ENCODE measurements at regions not wholly inside any gene's neighbourhood (a gene's known extent, or its start where the extent isn't known, plus 50 kb on each side); places are given as distances from the start of the nearest gene placed in this dataset.

DNA sequence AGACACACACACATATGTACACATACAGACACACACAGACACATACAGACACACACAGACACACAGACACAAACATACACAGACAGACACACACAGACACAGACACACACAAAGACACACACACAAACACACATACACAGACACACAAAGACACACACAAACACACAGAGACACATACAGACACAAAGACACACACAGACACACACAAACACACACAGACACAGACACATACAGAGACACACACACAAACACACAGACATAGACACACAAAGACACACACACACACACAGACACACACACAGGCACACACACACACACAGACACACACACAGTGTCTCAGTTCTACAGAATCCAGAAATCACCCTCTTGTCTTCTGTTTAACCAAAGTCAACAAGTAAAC is 280.7 kb downstream of the ASMT start:
- no peak overlapping the region for H3K4me3 ChIP-seq (ENCODE audit: low read depth, low read length, poor library complexity, severe bottlenecking)
- no peak overlapping the region for H3K27ac ChIP-seq (ENCODE audit: low read depth, low read length, poor library complexity, severe bottlenecking)
- H3K27me3 ChIP-seq (replicated peaks; ENCODE audit: insufficient read depth, low read depth, low read length, poor library complexity): no peaks in the 10 kb centered on the region
- no peaks in the 10 kb centered on the region for H3K9me3 ChIP-seq (ENCODE audit: low read depth, low read length, poor library complexity, severe bottlenecking)
- ChIA-PET POLR2A (ENCODE audit: low non-redundant PET) (no interaction called here), CTCF (no interaction called here)
- intact Hi-C loops (cut with micrococcal nuclease; ENCODE audit: unreplicated experiment): no loop called here
- no peak for DNase-seq (ENCODE audit: low spot score)
- BruUV-seq (replicated peaks): no TSS peak
- H3K36me3 ChIP-seq (ENCODE audit: insufficient read depth, low read length, poor library complexity, severe bottlenecking): no peaks in the 10 kb centered on the region
- no peaks in the 10 kb centered on the region for H3K4me1 ChIP-seq (ENCODE audit: insufficient read depth, low read length, poor library complexity, severe bottlenecking)
- no peak for TF ChIP-seq EZH2 (IDR thresholded peaks at IDR 0.05; ENCODE audit: borderline replicate concordance, low read depth, low read length, poor library complexity, severe bottlenecking)
- TF ChIP-seq, protein P1, sequence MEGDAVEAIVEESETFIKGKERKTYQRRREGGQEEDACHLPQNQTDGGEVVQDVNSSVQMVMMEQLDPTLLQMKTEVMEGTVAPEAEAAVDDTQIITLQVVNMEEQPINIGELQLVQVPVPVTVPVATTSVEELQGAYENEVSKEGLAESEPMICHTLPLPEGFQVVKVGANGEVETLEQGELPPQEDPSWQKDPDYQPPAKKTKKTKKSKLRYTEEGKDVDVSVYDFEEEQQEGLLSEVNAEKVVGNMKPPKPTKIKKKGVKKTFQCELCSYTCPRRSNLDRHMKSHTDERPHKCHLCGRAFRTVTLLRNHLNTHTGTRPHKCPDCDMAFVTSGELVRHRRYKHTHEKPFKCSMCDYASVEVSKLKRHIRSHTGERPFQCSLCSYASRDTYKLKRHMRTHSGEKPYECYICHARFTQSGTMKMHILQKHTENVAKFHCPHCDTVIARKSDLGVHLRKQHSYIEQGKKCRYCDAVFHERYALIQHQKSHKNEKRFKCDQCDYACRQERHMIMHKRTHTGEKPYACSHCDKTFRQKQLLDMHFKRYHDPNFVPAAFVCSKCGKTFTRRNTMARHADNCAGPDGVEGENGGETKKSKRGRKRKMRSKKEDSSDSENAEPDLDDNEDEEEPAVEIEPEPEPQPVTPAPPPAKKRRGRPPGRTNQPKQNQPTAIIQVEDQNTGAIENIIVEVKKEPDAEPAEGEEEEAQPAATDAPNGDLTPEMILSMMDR (conservative IDR thresholded peaks at IDR 0.05; ENCODE audit: low read depth, low read length): no peak

DNA sequence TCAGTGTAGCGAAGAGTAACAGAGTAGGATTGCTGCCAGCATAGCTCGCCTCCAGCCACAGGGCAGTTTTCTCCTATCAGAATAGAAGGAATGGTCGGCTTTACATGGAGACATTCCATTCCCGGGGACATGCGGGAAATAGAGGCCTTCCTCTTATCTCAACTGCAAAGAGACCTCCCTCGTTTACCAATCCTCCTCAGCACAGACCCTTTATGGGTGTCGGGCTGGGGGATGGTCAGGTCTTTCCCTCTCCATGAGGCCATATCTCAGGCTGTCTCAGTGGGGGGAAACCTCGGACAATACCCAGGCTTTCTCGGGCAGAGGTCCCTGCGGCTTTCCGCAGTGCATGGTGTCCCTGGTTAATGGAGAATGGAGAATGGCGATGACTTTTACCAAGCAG is 285.0 kb downstream of the ASMT start:
- intact Hi-C loops (cut with micrococcal nuclease; ENCODE audit: unreplicated experiment): no loop called here
- CTCF ChIA-PET: no interaction called here
- no peak for TF ChIP-seq EZH2 (IDR thresholded peaks at IDR 0.05; ENCODE audit: borderline replicate concordance, low read depth, low read length, poor library complexity, severe bottlenecking)
- TF ChIP-seq, protein P1 (conservative IDR thresholded peaks at IDR 0.05; ENCODE audit: low read depth, low read length): no peak
- Histone ChIP-seq H3K27me3 (replicated peaks; ENCODE audit: insufficient read depth, low read depth, low read length, poor library complexity) (peaks cover 5% of the 10 kb centered on the region), H3K4me3 (ENCODE audit: low read depth, low read length, poor library complexity, severe bottlenecking) (no peak overlapping the region), H3K9me3 (ENCODE audit: low read depth, low read length, poor library complexity, severe bottlenecking) (no peaks in the 10 kb centered on the region), H3K27ac (ENCODE audit: low read depth, low read length, poor library complexity, severe bottlenecking) (no peak overlapping the region), H3K4me1 (ENCODE audit: insufficient read depth, low read length, poor library complexity, severe bottlenecking) (no peaks in the 10 kb centered on the region), H3K36me3 (ENCODE audit: insufficient read depth, low read length, poor library complexity, severe bottlenecking) (no peaks in the 10 kb centered on the region)
- POLR2A ChIA-PET (ENCODE audit: low non-redundant PET): no interaction called here
- BruUV-seq (replicated peaks): no TSS peak
- no peak for DNase-seq (ENCODE audit: low spot score)

DNA sequence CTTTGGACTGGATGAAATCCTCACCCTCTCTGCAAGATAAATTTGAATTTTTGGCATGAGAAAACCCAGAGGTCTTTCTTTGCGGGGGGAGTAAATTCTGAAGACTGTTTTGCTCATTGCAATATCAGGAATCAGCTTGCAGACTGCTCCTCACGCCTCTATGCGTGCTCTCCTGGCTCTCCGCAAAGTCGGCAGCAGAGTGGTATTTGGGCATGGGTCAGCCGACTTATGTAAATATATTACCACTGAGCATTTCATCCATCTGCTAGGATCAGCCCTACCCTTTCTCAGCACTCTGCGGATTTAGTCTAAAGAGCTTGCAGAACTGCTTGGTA is 288.0 kb downstream of the ASMT start:
- intact Hi-C loops (cut with micrococcal nuclease; ENCODE audit: unreplicated experiment): no loop called here
- peaks cover 5% of the 10 kb centered on the region for H3K27me3 ChIP-seq (replicated peaks; ENCODE audit: insufficient read depth, low read depth, low read length, poor library complexity)
- H3K4me1 ChIP-seq (ENCODE audit: insufficient read depth, low read length, poor library complexity, severe bottlenecking): no peaks in the 10 kb centered on the region
- H3K36me3 ChIP-seq (ENCODE audit: insufficient read depth, low read length, poor library complexity, severe bottlenecking): no peaks in the 10 kb centered on the region
- no peak for DNase-seq (ENCODE audit: low spot score)
- H3K4me3 ChIP-seq (ENCODE audit: low read depth, low read length, poor library complexity, severe bottlenecking): no peak overlapping the region
- no peak for TF ChIP-seq EZH2 (IDR thresholded peaks at IDR 0.05; ENCODE audit: borderline replicate concordance, low read depth, low read length, poor library complexity, severe bottlenecking)
- TF ChIP-seq, protein P1 (conservative IDR thresholded peaks at IDR 0.05; ENCODE audit: low read depth, low read length): no peak
- no peaks in the 10 kb centered on the region for H3K9me3 ChIP-seq (ENCODE audit: low read depth, low read length, poor library complexity, severe bottlenecking)
- no peak overlapping the region for H3K27ac ChIP-seq (ENCODE audit: low read depth, low read length, poor library complexity, severe bottlenecking)
- BruUV-seq (replicated peaks): no TSS peak
- CTCF ChIA-PET: no interaction called here
- POLR2A ChIA-PET (ENCODE audit: low non-redundant PET): no interaction called here
